ENCODE measurements at regions not wholly inside any gene's neighbourhood (a gene's known extent, or its start where the extent isn't known, plus 50 kb on each side); places are given as distances from the start of the nearest gene placed in this dataset.

DNA sequence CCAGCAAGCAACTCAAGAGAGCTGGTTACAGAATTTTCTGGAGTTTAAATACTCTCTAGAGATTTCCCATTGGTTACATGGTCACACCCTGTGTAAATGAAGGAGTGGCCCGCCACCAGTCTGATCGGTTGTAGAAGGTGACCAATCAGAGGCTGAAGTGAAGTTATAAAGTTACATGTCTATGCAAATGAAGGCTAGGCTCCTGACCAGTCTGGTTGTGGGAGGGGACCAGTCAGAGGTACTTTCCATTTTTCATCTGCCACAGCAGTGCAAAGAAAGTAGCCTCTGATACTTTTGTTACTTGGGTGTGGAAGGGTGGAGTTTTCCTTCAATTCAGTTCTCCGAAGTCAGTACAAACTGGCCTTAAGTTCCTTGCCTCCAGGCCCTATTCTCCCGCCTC lies 273.7 kb downstream of the BARHL2 start:
- no peaks in the 10 kb centered on the region for H3K4me1 ChIP-seq
- TF ChIP-seq CTCF (IDR thresholded peaks at IDR 0.05) = no peak
- H3K36me3 ChIP-seq = no peaks in the 10 kb centered on the region
- intact Hi-C loops (cut with DNase I; ENCODE audit: low total_unique reads) = no loop called here
- H3K4me3 ChIP-seq = no peak overlapping the region
- no peaks in the 10 kb centered on the region for H3K9me3 ChIP-seq
- H3K27ac ChIP-seq = no peak overlapping the region
- DNase-seq = no peak
- H3K27me3 ChIP-seq = no peaks in the 10 kb centered on the region

DNA sequence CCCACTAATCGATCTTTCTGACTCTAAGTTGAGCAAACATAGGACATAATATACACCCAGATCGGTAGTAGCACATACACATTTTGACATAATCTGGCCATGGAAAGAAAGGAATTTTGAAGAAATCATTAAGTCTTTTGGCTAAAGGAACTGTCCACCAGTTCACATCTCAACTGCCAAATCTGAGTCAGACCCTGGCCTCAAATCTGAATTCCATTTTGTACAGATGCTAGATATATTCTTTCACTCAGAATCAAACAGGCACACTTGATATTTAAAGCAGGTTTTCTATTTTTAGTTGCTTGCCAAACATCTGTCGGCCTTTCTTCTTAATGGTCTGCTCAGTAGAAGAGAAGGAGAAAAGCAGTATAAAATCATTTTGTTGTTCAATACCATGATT lies 281.8 kb downstream of the BARHL2 start:
- Histone ChIP-seq H3K9me3 (no peaks in the 10 kb centered on the region), H3K27ac (no peak overlapping the region), H3K4me1 (no peaks in the 10 kb centered on the region), H3K4me3 (no peak overlapping the region), H3K36me3 (no peaks in the 10 kb centered on the region), H3K27me3 (no peaks in the 10 kb centered on the region)
- intact Hi-C loops (cut with DNase I; ENCODE audit: low total_unique reads) = no loop called here
- no peak for TF ChIP-seq CTCF (IDR thresholded peaks at IDR 0.05)
- no peak for DNase-seq

GRCh38 chr1:90434460-90434859 lies 282.6 kb downstream of the BARHL2 start:
- Histone ChIP-seq H3K9me3 (no peaks in the 10 kb centered on the region), H3K4me1 (no peaks in the 10 kb centered on the region), H3K4me3 (no peak overlapping the region), H3K27ac (no peak overlapping the region), H3K27me3 (no peaks in the 10 kb centered on the region), H3K36me3 (no peaks in the 10 kb centered on the region)
- no peak for TF ChIP-seq CTCF (IDR thresholded peaks at IDR 0.05)
- no peak for DNase-seq
- intact Hi-C loops (cut with DNase I; ENCODE audit: low total_unique reads) = no loop called here

DNA sequence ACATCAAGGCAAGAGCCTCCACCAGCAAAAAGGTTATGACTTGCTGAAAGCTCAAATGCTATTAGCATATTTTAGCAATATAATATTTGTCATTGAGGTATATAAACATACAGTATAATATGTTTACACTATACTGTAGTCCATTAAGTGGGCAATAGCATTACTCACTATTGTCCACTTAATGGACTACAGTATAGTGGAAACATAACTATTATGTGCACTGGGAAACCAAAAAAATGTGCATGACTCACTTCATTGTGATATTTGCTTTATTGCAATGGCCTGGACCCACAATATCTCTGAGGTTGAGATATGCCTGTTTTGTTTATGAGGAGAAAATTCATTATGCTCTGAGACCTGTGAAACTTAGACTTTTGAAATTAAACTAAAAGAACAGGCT lies 300.0 kb downstream of the BARHL2 start:
- DNase-seq = no peak
- intact Hi-C loops (cut with DNase I; ENCODE audit: low total_unique reads) = no loop called here
- H3K4me1 ChIP-seq = no peaks in the 10 kb centered on the region
- H3K36me3 ChIP-seq = no peaks in the 10 kb centered on the region
- peaks cover 0 to 9% (median 0%) of the 10 kb centered on the region in 3 donors for H3K9me3 ChIP-seq
- TF ChIP-seq CTCF (IDR thresholded peaks at IDR 0.05) = no peak
- H3K4me3 ChIP-seq = no peak overlapping the region
- H3K27me3 ChIP-seq = no peaks in the 10 kb centered on the region
- H3K27ac ChIP-seq = no peak overlapping the region

DNA sequence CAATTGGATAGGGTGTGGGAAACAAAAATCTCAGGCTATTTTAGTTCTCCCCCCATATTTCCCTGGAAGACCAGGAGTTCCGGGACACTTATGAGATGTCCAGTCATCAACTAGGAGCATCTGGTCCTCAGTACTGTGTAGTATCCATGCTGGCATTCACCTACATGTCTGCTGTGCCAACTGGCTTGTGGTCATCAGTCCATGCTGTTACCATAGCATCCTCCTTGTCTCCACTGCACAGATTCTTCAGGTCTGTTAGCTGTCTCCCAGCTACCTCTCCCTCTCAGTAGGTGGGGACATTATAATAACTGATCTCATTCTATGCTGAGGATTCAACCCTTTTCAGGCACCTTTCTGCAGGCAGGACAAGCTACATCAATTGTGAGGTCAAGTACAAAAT lies 302.9 kb downstream of the BARHL2 start:
- intact Hi-C loops (cut with DNase I; ENCODE audit: low total_unique reads) = no loop called here
- no peaks in the 10 kb centered on the region for H3K36me3 ChIP-seq
- no peak overlapping the region for H3K27ac ChIP-seq
- no peaks in the 10 kb centered on the region for H3K4me1 ChIP-seq
- H3K9me3 ChIP-seq = peaks cover 0 to 9% (median 0%) of the 10 kb centered on the region in 3 donors
- no peaks in the 10 kb centered on the region for H3K27me3 ChIP-seq
- no peak for DNase-seq
- H3K4me3 ChIP-seq = no peak overlapping the region
- no peak for TF ChIP-seq CTCF (IDR thresholded peaks at IDR 0.05)

- no peak overlapping the region for H3K4me3 ChIP-seq
- H3K36me3 ChIP-seq = no peaks in the 10 kb centered on the region
- TF ChIP-seq CTCF (IDR thresholded peaks at IDR 0.05) = no peak
- DNase-seq = no peak
- H3K27me3 ChIP-seq = no peaks in the 10 kb centered on the region
- H3K9me3 ChIP-seq = peaks cover 0 to 9% (median 0%) of the 10 kb centered on the region in 3 donors
- no peaks in the 10 kb centered on the region for H3K4me1 ChIP-seq
- intact Hi-C loops (cut with DNase I; ENCODE audit: low total_unique reads) = no loop called here
- no peak overlapping the region for H3K27ac ChIP-seq
Measured at GRCh38 chr1:90413519-90413918, 303.6 kb downstream of the BARHL2 start.

Data from tibial artery (tissue), 4 donors.